ENCODE measurements at regions not wholly inside any gene's neighbourhood (a gene's known extent, or its start where the extent isn't known, plus 50 kb on each side); places are given as distances from the start of the nearest gene placed in this dataset.

- DNase-seq (ENCODE audit: insufficient read length) (no peak), FAIRE-seq (no peak)
- TF ChIP-seq POLR2AphosphoS5 (IDR thresholded peaks at IDR 0.05; ENCODE audit: low read depth, low read length) (no peak), POLR2A (IDR thresholded peaks at IDR 0.05; ENCODE audit: low read depth, low read length) (no peak), TAF1 (IDR thresholded peaks at IDR 0.05; ENCODE audit: borderline replicate concordance, low read depth, low read length) (no peak)
These were observed 207.8 kb upstream of the KCNG1 start for GRCh38 chr20:51230727-51231126.

- no peak for FAIRE-seq
- TF ChIP-seq POLR2A (IDR thresholded peaks at IDR 0.05; ENCODE audit: low read depth, low read length) (no peak), TAF1 (IDR thresholded peaks at IDR 0.05; ENCODE audit: borderline replicate concordance, low read depth, low read length) (no peak), POLR2AphosphoS5 (IDR thresholded peaks at IDR 0.05; ENCODE audit: low read depth, low read length) (no peak)
- DNase-seq (ENCODE audit: insufficient read length): no peak
These were observed 205.9 kb upstream of the KCNG1 start for GRCh38 chr20:51228763-51229162.

GRCh38 chr20:51227744-51228143 is 204.8 kb upstream of the KCNG1 start:
- DNase-seq (ENCODE audit: insufficient read length) (no peak), FAIRE-seq (no peak)
- TF ChIP-seq TAF1 (IDR thresholded peaks at IDR 0.05; ENCODE audit: borderline replicate concordance, low read depth, low read length) (no peak), POLR2AphosphoS5 (IDR thresholded peaks at IDR 0.05; ENCODE audit: low read depth, low read length) (no peak), POLR2A (IDR thresholded peaks at IDR 0.05; ENCODE audit: low read depth, low read length) (no peak)

GRCh38 chr20:51223183-51223720 is 200.3 kb upstream of the KCNG1 start:
- DNase-seq (ENCODE audit: insufficient read length) (no peak), FAIRE-seq (no peak)

GRCh38 chr20:51221791-51222408 is 199.0 kb upstream of the KCNG1 start:
- DNase-seq (ENCODE audit: insufficient read length) (no peak), FAIRE-seq (no peak)
- no peak for TF ChIP-seq POLR2A (IDR thresholded peaks at IDR 0.05; ENCODE audit: low read depth, low read length)
- no peak for TF ChIP-seq POLR2AphosphoS5 (IDR thresholded peaks at IDR 0.05; ENCODE audit: low read depth, low read length)
- no peak for TF ChIP-seq TAF1 (IDR thresholded peaks at IDR 0.05; ENCODE audit: borderline replicate concordance, low read depth, low read length)

More at GRCh38 chr20:51223183-51223720, 200.3 kb upstream of the KCNG1 start:
- no peak for TF ChIP-seq POLR2AphosphoS5 (IDR thresholded peaks at IDR 0.05; ENCODE audit: low read depth, low read length)
- TF ChIP-seq POLR2A (IDR thresholded peaks at IDR 0.05; ENCODE audit: low read depth, low read length): no peak
- no peak for TF ChIP-seq TAF1 (IDR thresholded peaks at IDR 0.05; ENCODE audit: borderline replicate concordance, low read depth, low read length)

GRCh38 chr20:51221103-51221502 is 198.2 kb upstream of the KCNG1 start:
- FAIRE-seq (no peak), DNase-seq (ENCODE audit: insufficient read length) (no peak)
- no peak for TF ChIP-seq POLR2AphosphoS5 (IDR thresholded peaks at IDR 0.05; ENCODE audit: low read depth, low read length)
- no peak for TF ChIP-seq TAF1 (IDR thresholded peaks at IDR 0.05; ENCODE audit: borderline replicate concordance, low read depth, low read length)
- TF ChIP-seq POLR2A (IDR thresholded peaks at IDR 0.05; ENCODE audit: low read depth, low read length): no peak

- FAIRE-seq (no peak), DNase-seq (ENCODE audit: insufficient read length) (peak; percentile 36)
- TF ChIP-seq POLR2A (IDR thresholded peaks at IDR 0.05; ENCODE audit: low read depth, low read length): no peak
These were observed 197.4 kb upstream of the KCNG1 start for GRCh38 chr20:51220293-51220706.

- no peak for FAIRE-seq
- no peak for TF ChIP-seq POLR2AphosphoS5 (IDR thresholded peaks at IDR 0.05; ENCODE audit: low read depth, low read length)
- no peak for TF ChIP-seq POLR2A (IDR thresholded peaks at IDR 0.05; ENCODE audit: low read depth, low read length)
- TF ChIP-seq TAF1 (IDR thresholded peaks at IDR 0.05; ENCODE audit: borderline replicate concordance, low read depth, low read length): no peak
- DNase-seq (ENCODE audit: insufficient read length): no peak
These were observed 196.6 kb upstream of the KCNG1 start for GRCh38 chr20:51219544-51219943.

GRCh38 chr20:51218603-51219002 is 195.7 kb upstream of the KCNG1 start:
- FAIRE-seq (no peak), DNase-seq (ENCODE audit: insufficient read length) (no peak)
- TF ChIP-seq TAF1 (IDR thresholded peaks at IDR 0.05; ENCODE audit: borderline replicate concordance, low read depth, low read length) (no peak), POLR2A (IDR thresholded peaks at IDR 0.05; ENCODE audit: low read depth, low read length) (no peak), POLR2AphosphoS5 (IDR thresholded peaks at IDR 0.05; ENCODE audit: low read depth, low read length) (no peak)

GRCh38 chr20:51217347-51218045 is 194.6 kb upstream of the KCNG1 start:
- DNase-seq (ENCODE audit: insufficient read length) (no peak), FAIRE-seq (no peak)
- no peak for TF ChIP-seq POLR2AphosphoS5 (IDR thresholded peaks at IDR 0.05; ENCODE audit: low read depth, low read length)

GRCh38 chr20:51216850-51217249 is 193.9 kb upstream of the KCNG1 start:
- FAIRE-seq (no peak), DNase-seq (ENCODE audit: insufficient read length) (no peak)
- TF ChIP-seq TAF1 (IDR thresholded peaks at IDR 0.05; ENCODE audit: borderline replicate concordance, low read depth, low read length): no peak
- no peak for TF ChIP-seq POLR2A (IDR thresholded peaks at IDR 0.05; ENCODE audit: low read depth, low read length)
- TF ChIP-seq POLR2AphosphoS5 (IDR thresholded peaks at IDR 0.05; ENCODE audit: low read depth, low read length): no peak

GRCh38 chr20:51212816-51213215 is 189.9 kb upstream of the KCNG1 start:
- no peak for TF ChIP-seq TAF1 (IDR thresholded peaks at IDR 0.05; ENCODE audit: borderline replicate concordance, low read depth, low read length)
- TF ChIP-seq POLR2AphosphoS5 (IDR thresholded peaks at IDR 0.05; ENCODE audit: low read depth, low read length): no peak
- TF ChIP-seq POLR2A (IDR thresholded peaks at IDR 0.05; ENCODE audit: low read depth, low read length): no peak
- DNase-seq (ENCODE audit: insufficient read length) (no peak), FAIRE-seq (no peak)
